Mesenchymal stem cell (in vitro differentiated cells and primary cell): ENCODE measurements at regions not wholly inside any gene's neighbourhood (a gene's known extent, or its start where the extent isn't known, plus 50 kb on each side); places are given as distances from the start of the nearest gene placed in this dataset.
A peak's percentile ranks its signal among the peaks of the same experiment; 100 is the strongest.

Experiments
- DNase-seq: peaks from one replicate; pipeline ENCODE4 v3.0.0-alpha.2; 2013
- H2AFZ ChIP-seq: one replicate; pipeline ENCODE4 v1.6.1; 2013; ENCODE audit warnings: low read depth, mild to moderate bottlenecking, control low read depth, inconsistent platforms, low read length, moderate library complexity
- H2AK5ac ChIP-seq: 2 replicates; pipeline ENCODE4 v1.6.1; 2013; ENCODE audit warnings: low read length, moderate library complexity, mild to moderate bottlenecking, inconsistent platforms; ENCODE audit not compliant: severe bottlenecking
- H2BK120ac ChIP-seq: one replicate; pipeline ENCODE4 v1.6.1; 2013; ENCODE audit warnings: low read depth, mild to moderate bottlenecking, inconsistent platforms, low read length, moderate library complexity
- H2BK12ac ChIP-seq, 2 experiments: one replicate each; pipeline ENCODE4 v1.6.1; 2013; ENCODE audit warnings: inconsistent platforms in 2 of 2, low read length in 2 of 2, mild to moderate bottlenecking in 2 of 2, moderate library complexity in 2 of 2, control low read depth in 1 of 2
- H2BK15ac ChIP-seq: one replicate; pipeline ENCODE4 v1.6.1; 2013; ENCODE audit warnings: mild to moderate bottlenecking, low read depth, inconsistent platforms; ENCODE audit not compliant: poor library complexity, severe bottlenecking
- H2BK5ac ChIP-seq: 2 replicates; pipeline ENCODE4 v1.6.1; 2013; ENCODE audit warnings: low read depth, mild to moderate bottlenecking, low read length, control low read depth, inconsistent platforms; ENCODE audit not compliant: poor library complexity, severe bottlenecking
- H3K14ac ChIP-seq, 2 experiments: one replicate each; pipeline ENCODE4 v1.6.1; 2013; ENCODE audit warnings: inconsistent platforms in 2 of 2, low read length in 2 of 2, control low read depth in 1 of 2, mild to moderate bottlenecking in 1 of 2, moderate library complexity in 1 of 2
- H3K18ac ChIP-seq, 2 experiments: one replicate each; pipeline ENCODE4 v1.6.1; 2013; ENCODE audit warnings: inconsistent platforms in 2 of 2, low read length in 2 of 2, control low read depth in 1 of 2, low read depth in 1 of 2, mild to moderate bottlenecking in 1 of 2
- H3K23ac ChIP-seq, 2 experiments: one replicate each; pipeline ENCODE4 v1.6.1; 2013; ENCODE audit warnings: inconsistent platforms in 2 of 2, low read length in 2 of 2, mild to moderate bottlenecking in 2 of 2, moderate library complexity in 2 of 2, control low read depth in 1 of 2
- H3K27ac ChIP-seq: 2 replicates; pipeline ENCODE4 v1.5.1; 2013; ENCODE audit warnings: mild to moderate bottlenecking, moderate library complexity, low read length, control low read depth, inconsistent platforms; ENCODE audit not compliant: poor library complexity, severe bottlenecking
- H3K27me3 ChIP-seq, 2 experiments: 2 replicates each; pipeline versions ENCODE4 v1.6.1 to v1.7.0; 2013; ENCODE audit warnings: low read length in 2 of 2, mild to moderate bottlenecking in 2 of 2, moderate library complexity in 2 of 2, control low read depth in 1 of 2, inconsistent platforms in 1 of 2; ENCODE audit not compliant: control insufficient read depth in 1 of 2, insufficient read depth in 1 of 2
- H3K36me3 ChIP-seq, 2 experiments: 2 replicates each; pipeline versions ENCODE4 v1.6.1 to v1.7.0; 2013; ENCODE audit warnings: low read length in 2 of 2, control low read depth in 1 of 2, inconsistent platforms in 1 of 2, low read depth in 1 of 2, mild to moderate bottlenecking in 1 of 2; ENCODE audit not compliant: insufficient read depth in 2 of 2, control insufficient read depth in 1 of 2
- H3K4ac ChIP-seq, 2 experiments: one replicate each; pipeline ENCODE4 v1.6.1; 2013; ENCODE audit warnings: inconsistent platforms in 2 of 2, low read length in 2 of 2, mild to moderate bottlenecking in 2 of 2, moderate library complexity in 2 of 2, control low read depth in 1 of 2, low read depth in 1 of 2
- H3K4me1 ChIP-seq: 2 replicates; pipeline ENCODE4 v1.6.1; 2013; ENCODE audit warnings: low read depth, low read length, control low read depth; ENCODE audit not compliant: control insufficient read depth, insufficient read depth
- H3K4me2 ChIP-seq: 2 replicates; pipeline ENCODE4 v1.6.1; 2013; ENCODE audit warnings: low read length, mild to moderate bottlenecking, inconsistent platforms; ENCODE audit not compliant: poor library complexity, severe bottlenecking
- H3K4me3 ChIP-seq, 2 experiments: 2 replicates each; pipeline versions ENCODE4 v1.5.1 to v1.7.0; 2013; ENCODE audit warnings: low read length in 2 of 2, mild to moderate bottlenecking in 2 of 2, control low read depth in 1 of 2, low read depth in 1 of 2; ENCODE audit not compliant: insufficient read depth in 1 of 2
- H3K79me1 ChIP-seq: replicated peaks from 2 replicates; pipeline ENCODE4 v1.6.1; 2013; ENCODE audit warnings: mild to moderate bottlenecking, control low read depth, low read length, inconsistent platforms; ENCODE audit not compliant: poor library complexity, severe bottlenecking
- H3K9ac ChIP-seq: 2 replicates; pipeline ENCODE4 v1.7.0; 2013; ENCODE audit warnings: mild to moderate bottlenecking, low read length, moderate library complexity
- H3K9me3 ChIP-seq: 2 replicates; pipeline ENCODE4 v1.7.0; 2013; ENCODE audit warnings: mild to moderate bottlenecking, low read length; ENCODE audit not compliant: control insufficient read depth
- H4K8ac ChIP-seq: one replicate; pipeline ENCODE4 v1.6.1; 2013; ENCODE audit warnings: inconsistent platforms, mild to moderate bottlenecking, low read length, moderate library complexity
- H4K91ac ChIP-seq: one replicate; pipeline ENCODE4 v1.6.1; 2013; ENCODE audit warnings: mild to moderate bottlenecking, low read length, inconsistent platforms
- WGBS: methylation state at CpG from one replicate; pipeline ENCODE4 v1.1.7; 2013; ENCODE audit warnings: mixed read lengths; 5-methylcytosine and 5-hydroxymethylcytosine counted together

DNA sequence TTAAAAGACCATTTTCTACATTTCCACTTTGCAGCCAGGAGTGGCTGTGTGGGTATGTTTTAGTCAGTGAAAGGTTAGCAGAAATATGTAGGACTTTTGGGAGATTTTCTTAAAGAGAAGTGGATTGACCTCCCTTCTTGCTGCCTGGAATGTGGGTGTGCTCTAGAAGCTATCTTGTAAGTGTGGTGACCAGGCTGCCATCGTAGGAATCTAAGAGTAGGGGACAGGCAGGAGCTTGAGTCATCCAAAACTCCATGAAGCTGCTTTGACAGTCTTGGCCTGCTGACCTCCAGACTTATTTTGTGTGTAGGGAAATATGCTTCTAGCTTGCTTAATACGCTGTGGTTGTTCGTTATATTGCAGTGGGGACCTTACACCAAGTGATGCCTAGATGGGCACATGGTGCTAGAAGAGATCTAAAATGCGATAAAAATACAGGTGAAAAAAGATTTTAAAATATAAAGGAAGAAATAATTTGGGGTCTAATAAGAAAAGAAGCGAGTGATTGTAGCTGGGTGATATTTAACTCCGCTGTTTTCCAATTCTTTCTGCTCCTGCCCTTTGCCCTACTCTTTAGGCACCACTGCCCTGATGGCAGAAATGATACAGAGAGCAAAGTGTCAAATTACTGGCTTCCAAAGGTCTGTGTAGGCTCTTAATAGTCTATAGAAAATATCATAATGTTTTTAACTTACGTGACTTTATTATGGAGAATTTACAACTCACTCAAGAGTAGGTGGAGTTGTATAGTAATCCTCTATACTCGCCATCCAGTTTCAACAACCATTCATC lies 298.2 kb upstream of the ZNF608 start:
- Histone ChIP-seq H2BK15ac (no peak overlapping the region), H3K4me1 (peaks cover 2% of the 10 kb centered on the region), H2BK5ac (no peak overlapping the region), H3K9me3 (no peaks in the 10 kb centered on the region), H4K8ac (peak overlapping the region; percentile 47), H3K27me3 (no peaks in the 10 kb centered on the region), H4K91ac (no peak overlapping the region), H3K9ac (no peak overlapping the region), H2AK5ac (peak overlapping the region; percentile 57), H3K36me3 (no peaks in the 10 kb centered on the region), H3K18ac (peak overlapping the region in 1 of 2 experiments; percentile 56), H3K4me3 (no peak overlapping the region), H3K23ac (no peak overlapping the region), H3K79me1 (no peaks in the 10 kb centered on the region), H3K27ac (peak overlapping the region; percentile 76), H3K14ac (no peak overlapping the region), H2BK12ac (no peak overlapping the region), H2AFZ (no peak overlapping the region), H3K4me2 (no peak overlapping the region), H3K4ac (no peak overlapping the region), H2BK120ac (no peak overlapping the region)
- DNase-seq, result peak; percentile 38
- 79% methylated on average over 6 of the region's 8 CpGs for WGBS

GRCh38 chr5:125045646-125046045 lies 299.2 kb upstream of the ZNF608 start:
- Histone ChIP-seq H3K4me3 (no peak overlapping the region), H2BK120ac (no peak overlapping the region), H3K23ac (no peak overlapping the region), H2BK5ac (no peak overlapping the region), H3K79me1 (no peaks in the 10 kb centered on the region), H3K14ac (no peak overlapping the region), H3K27ac (no peak overlapping the region), H3K27me3 (no peaks in the 10 kb centered on the region), H3K9ac (no peak overlapping the region), H4K8ac (no peak overlapping the region), H3K36me3 (no peaks in the 10 kb centered on the region), H4K91ac (no peak overlapping the region), H2BK15ac (no peak overlapping the region), H3K4me1 (peaks cover 2% of the 10 kb centered on the region), H3K9me3 (no peaks in the 10 kb centered on the region), H3K4me2 (no peak overlapping the region), H3K18ac (no peak overlapping the region), H3K4ac (no peak overlapping the region), H2BK12ac (no peak overlapping the region), H2AFZ (no peak overlapping the region), H2AK5ac (no peak overlapping the region)
- no CpG with 5 or more reads among the region's 3 CpGs for WGBS
- no peak for DNase-seq

GRCh38 chr5:125046838-125047237 lies 300.4 kb upstream of the ZNF608 start:
- no peak overlapping the region for H3K9ac ChIP-seq
- no peak overlapping the region for H3K4me2 ChIP-seq
- no peak overlapping the region for H2BK12ac ChIP-seq
- no peak overlapping the region for H2AFZ ChIP-seq
- DNase-seq, result no peak
- H4K91ac ChIP-seq, result no peak overlapping the region
- 88% methylated on average over 1 of the region's 1 CpG for WGBS
- H2BK120ac ChIP-seq, result no peak overlapping the region
- H3K9me3 ChIP-seq, result no peaks in the 10 kb centered on the region
- H2BK5ac ChIP-seq, result no peak overlapping the region
- peaks cover 2% of the 10 kb centered on the region for H3K4me1 ChIP-seq
- peak overlapping the region; percentile 7 for H4K8ac ChIP-seq
- H3K27me3 ChIP-seq, result no peaks in the 10 kb centered on the region
- H3K4ac ChIP-seq, result no peak overlapping the region
- H2AK5ac ChIP-seq, result peak overlapping the region; percentile 58
- peak overlapping the region in 1 of 2 experiments; percentile 35 for H3K14ac ChIP-seq
- no peaks in the 10 kb centered on the region for H3K79me1 ChIP-seq
- H3K23ac ChIP-seq, result no peak overlapping the region
- H3K4me3 ChIP-seq, result no peak overlapping the region
- no peak overlapping the region for H3K27ac ChIP-seq
- H3K18ac ChIP-seq, result no peak overlapping the region
- H3K36me3 ChIP-seq, result no peaks in the 10 kb centered on the region
- H2BK15ac ChIP-seq, result no peak overlapping the region

- H3K4me3 ChIP-seq, result no peak overlapping the region
- no peak overlapping the region for H3K23ac ChIP-seq
- no peak overlapping the region for H2BK12ac ChIP-seq
- H2BK15ac ChIP-seq, result no peak overlapping the region
- no peak overlapping the region for H3K9ac ChIP-seq
- no peak overlapping the region for H3K14ac ChIP-seq
- no peak overlapping the region for H2BK120ac ChIP-seq
- no peak overlapping the region for H3K4ac ChIP-seq
- peaks cover 2% of the 10 kb centered on the region for H3K4me1 ChIP-seq
- H3K9me3 ChIP-seq, result no peaks in the 10 kb centered on the region
- no peaks in the 10 kb centered on the region for H3K79me1 ChIP-seq
- H2BK5ac ChIP-seq, result no peak overlapping the region
- no peak overlapping the region for H3K18ac ChIP-seq
- H4K91ac ChIP-seq, result no peak overlapping the region
- no peak overlapping the region for H2AFZ ChIP-seq
- no peaks in the 10 kb centered on the region for H3K27me3 ChIP-seq
- no peak overlapping the region for H2AK5ac ChIP-seq
- H3K4me2 ChIP-seq, result no peak overlapping the region
- H3K27ac ChIP-seq, result no peak overlapping the region
- H3K36me3 ChIP-seq, result no peaks in the 10 kb centered on the region
- WGBS, result 100% methylated on average over 1 of the region's 3 CpGs
- DNase-seq, result no peak
- no peak overlapping the region for H4K8ac ChIP-seq
Observed at GRCh38 chr5:125047871-125048270, 301.4 kb upstream of the ZNF608 start.
